ENCODE measurements at regions not wholly inside any gene's neighbourhood (a gene's known extent, or its start where the extent isn't known, plus 50 kb on each side); places are given as distances from the start of the nearest gene placed in this dataset.

DNA sequence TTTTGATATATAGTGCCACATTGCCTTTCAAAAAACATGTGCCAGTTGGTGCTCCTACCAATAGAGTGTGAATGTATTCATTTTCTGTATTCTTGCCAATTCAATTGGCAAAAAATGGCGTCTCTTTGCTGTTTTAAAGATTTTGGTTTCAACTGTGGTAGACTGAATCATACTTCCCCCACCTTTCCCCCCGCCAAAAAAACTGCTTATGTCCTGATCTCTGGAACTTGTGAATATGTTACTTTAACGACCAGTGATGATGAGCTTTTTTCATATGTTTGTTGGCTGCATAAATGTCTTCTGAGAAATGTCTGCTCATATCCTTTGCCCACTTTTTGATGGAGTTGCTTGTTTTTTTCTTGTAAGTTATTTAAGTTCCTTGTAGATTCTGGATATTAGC lies 325.1 kb upstream of the KCNJ16 start:
- Mint-ChIP-seq H3K9me3 (no peaks in the 10 kb centered on the region), H3K27me3 (peaks cover 5% of the 10 kb centered on the region), H3K4me1 (no peaks in the 10 kb centered on the region), H3K4me3 (no peak overlapping the region), H3K27ac (no peak overlapping the region), H3K36me3 (ENCODE audit: low read depth) (no peaks in the 10 kb centered on the region)
- ATAC-seq (replicated peaks), result no peak

DNA sequence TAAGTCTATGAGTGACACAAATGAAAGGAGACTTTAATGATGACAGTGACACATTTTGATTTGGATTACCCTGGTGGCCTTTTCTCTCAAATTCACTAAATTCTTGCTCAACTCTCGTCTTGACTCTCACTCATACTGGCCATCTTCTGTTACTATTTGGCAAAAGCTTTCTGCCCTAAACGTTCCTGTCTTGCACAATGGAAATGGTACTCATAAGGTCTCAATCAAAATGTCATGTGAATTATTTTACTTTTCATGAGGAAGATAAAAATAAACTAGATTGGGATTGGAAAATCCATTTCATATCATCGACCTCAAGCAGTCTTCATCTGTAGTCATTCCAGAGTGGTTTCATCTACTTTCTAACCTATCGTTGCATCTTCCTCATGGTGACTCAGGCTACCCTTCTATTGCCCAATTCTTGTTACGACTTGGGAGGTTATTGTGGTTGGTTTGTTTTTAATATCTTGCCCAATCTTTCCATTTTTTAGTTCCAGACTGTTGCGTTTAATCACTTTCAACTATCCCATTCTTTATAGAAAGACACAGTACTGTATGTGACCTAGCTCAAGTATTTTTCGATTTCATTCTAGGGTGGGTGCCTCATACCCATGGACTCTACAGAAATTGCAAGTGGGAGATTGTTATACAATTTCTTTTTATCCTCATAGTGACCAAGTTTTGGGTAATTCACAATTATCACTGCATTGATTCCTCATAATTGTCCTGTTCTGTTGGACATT lies 317.2 kb upstream of the KCNJ16 start:
- Mint-ChIP-seq H3K36me3 (ENCODE audit: low read depth) (no peaks in the 10 kb centered on the region), H3K4me1 (no peaks in the 10 kb centered on the region), H3K4me3 (no peak overlapping the region), H3K9me3 (no peaks in the 10 kb centered on the region), H3K27me3 (peaks cover 23% of the 10 kb centered on the region), H3K27ac (no peak overlapping the region)
- no peak for ATAC-seq (replicated peaks)

DNA sequence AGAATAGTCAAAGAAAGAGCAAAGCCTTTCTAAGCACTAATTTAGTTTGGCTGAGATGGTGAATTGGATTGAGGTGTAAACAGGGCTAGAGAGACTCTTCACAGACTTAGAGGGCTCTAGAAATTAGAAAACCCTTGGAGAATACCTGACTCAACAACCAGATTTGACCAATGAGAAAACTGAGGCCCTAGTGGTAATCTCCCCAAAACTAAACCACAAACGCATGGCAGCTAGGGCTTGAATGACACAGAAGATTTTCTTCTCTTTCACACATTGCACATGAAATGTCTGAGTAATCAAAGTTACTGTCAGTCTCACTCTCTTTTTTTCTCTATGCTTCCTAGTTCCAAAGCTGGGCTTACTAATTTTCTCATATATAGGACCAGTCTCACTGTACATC lies 314.5 kb upstream of the KCNJ16 start:
- Mint-ChIP-seq H3K36me3 (ENCODE audit: low read depth) (no peaks in the 10 kb centered on the region), H3K27me3 (peaks cover 23% of the 10 kb centered on the region), H3K27ac (no peak overlapping the region), H3K9me3 (peaks cover 3% of the 10 kb centered on the region), H3K4me3 (no peak overlapping the region), H3K4me1 (no peaks in the 10 kb centered on the region)
- ATAC-seq (replicated peaks), result peak; percentile 59

DNA sequence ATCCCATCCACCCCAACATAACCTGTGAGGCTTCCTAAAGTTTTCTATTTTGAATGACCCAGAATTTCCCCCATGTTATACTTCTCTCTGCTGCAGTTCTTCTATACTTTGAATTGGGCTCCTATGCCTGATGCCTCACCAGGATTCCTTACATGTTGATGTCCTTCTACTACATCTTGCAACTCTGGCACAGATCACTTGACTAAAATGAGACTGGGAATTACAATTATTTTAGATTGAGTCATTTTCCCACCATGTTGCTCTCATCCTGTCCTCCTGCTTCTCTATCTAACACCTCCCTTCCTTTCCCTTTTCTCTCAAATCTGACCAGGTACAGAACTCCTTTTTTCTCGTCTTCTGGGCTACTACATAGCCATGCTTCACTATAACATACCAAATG lies 314.0 kb upstream of the KCNJ16 start:
- Mint-ChIP-seq H3K27ac (no peak overlapping the region), H3K4me3 (no peak overlapping the region), H3K36me3 (ENCODE audit: low read depth) (no peaks in the 10 kb centered on the region), H3K4me1 (no peaks in the 10 kb centered on the region), H3K27me3 (peaks cover 23% of the 10 kb centered on the region), H3K9me3 (peaks cover 3% of the 10 kb centered on the region)
- no peak for ATAC-seq (replicated peaks)

DNA sequence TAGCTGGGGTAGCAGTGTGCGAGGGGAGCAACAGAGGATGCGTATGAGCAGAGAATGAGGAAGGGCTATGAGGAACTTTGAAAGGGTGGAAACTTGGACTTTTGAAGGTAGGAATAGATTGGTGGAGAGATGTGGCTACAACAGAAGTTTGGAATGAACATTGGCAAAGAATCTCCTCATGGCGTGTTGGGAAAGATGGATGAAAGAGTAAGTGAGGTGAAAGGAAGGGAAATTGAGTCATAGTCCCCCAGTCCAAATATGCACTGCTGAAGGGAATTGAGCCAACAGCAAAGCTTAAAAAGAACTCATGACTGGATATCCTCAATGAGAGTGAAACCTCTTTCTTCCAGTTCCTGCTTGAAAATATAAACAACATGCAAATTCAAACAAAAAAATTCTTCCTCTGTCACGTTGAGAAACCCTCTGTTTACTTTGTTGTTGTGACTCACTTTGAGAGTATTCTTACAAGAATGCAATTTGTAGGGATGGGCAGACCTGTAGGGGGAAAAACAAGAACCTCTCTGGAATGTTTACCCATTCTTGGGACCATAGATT lies 313.2 kb upstream of the KCNJ16 start:
- no peak for ATAC-seq (replicated peaks)
- peaks cover 23% of the 10 kb centered on the region for H3K27me3 Mint-ChIP-seq
- H3K36me3 Mint-ChIP-seq (ENCODE audit: low read depth), result no peaks in the 10 kb centered on the region
- H3K9me3 Mint-ChIP-seq, result peaks cover 3% of the 10 kb centered on the region
- H3K4me1 Mint-ChIP-seq, result no peaks in the 10 kb centered on the region
- H3K4me3 Mint-ChIP-seq, result no peak overlapping the region
- no peak overlapping the region for H3K27ac Mint-ChIP-seq

DNA sequence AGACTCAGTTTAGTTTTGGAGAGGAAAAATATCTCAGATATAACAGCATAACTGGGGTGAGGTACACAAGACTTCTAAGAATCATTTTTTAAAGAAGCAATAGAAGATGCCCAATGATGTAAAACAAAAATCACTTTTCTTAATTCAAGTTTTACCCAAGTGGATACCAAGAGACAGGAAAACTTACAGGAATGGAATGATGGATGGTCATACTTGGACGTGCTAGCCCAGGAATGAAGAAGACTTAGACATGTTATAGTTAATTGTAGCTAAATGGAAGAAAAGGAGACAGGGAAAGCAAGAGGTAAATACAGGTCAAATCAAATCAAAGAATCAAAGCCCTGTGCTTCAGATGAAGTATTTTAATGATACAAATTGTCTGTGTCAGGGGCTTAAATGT lies 312.7 kb upstream of the KCNJ16 start:
- no peaks in the 10 kb centered on the region for H3K4me1 Mint-ChIP-seq
- peaks cover 3% of the 10 kb centered on the region for H3K9me3 Mint-ChIP-seq
- H3K27me3 Mint-ChIP-seq, result peaks cover 23% of the 10 kb centered on the region
- no peak for ATAC-seq (replicated peaks)
- no peak overlapping the region for H3K4me3 Mint-ChIP-seq
- no peak overlapping the region for H3K27ac Mint-ChIP-seq
- no peaks in the 10 kb centered on the region for H3K36me3 Mint-ChIP-seq (ENCODE audit: low read depth)

DNA sequence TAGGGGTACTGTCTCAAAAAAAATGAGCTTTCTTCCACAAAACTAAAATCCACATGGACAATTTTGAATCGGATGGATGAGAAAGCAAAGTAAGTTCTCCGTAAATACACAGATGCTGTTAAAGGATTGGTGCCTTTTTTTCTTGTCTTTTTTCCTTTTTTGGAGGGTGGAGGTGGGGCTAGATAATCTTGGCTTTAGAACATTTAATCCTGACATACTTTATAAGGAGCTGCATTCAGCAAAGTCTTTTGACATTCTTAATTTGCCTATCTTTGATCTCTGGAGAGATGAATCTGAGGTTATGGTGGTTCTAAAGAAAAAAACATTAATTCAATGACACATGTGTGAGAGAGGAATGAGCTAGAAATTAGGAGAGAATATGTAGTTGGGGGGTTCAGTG lies 312.3 kb upstream of the KCNJ16 start:
- H3K4me3 Mint-ChIP-seq, result no peak overlapping the region
- H3K27me3 Mint-ChIP-seq, result peaks cover 23% of the 10 kb centered on the region
- peaks cover 3% of the 10 kb centered on the region for H3K9me3 Mint-ChIP-seq
- H3K4me1 Mint-ChIP-seq, result no peaks in the 10 kb centered on the region
- ATAC-seq (replicated peaks), result no peak
- H3K27ac Mint-ChIP-seq, result no peak overlapping the region
- no peaks in the 10 kb centered on the region for H3K36me3 Mint-ChIP-seq (ENCODE audit: low read depth)

DNA sequence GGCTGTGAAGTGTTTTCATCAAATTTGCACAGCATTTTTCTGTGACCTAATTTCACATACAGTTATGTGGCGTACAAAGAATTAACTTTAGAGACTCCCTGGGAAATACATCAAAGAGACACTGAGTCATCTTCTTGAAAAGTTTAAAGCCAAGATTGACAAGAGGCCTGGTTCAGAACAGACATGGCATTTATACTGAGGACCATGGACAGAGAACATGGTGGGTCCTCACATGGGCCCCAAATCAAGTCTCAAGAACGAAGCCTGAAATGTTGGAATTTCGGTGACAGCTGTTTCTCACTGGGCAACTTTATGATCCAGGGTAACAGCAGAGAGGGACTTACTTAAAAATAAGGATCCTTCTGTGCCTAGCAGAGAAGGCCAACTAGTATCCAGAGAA lies 311.5 kb upstream of the KCNJ16 start:
- H3K4me1 Mint-ChIP-seq, result no peaks in the 10 kb centered on the region
- H3K27me3 Mint-ChIP-seq, result peaks cover 17% of the 10 kb centered on the region
- peaks cover 3% of the 10 kb centered on the region for H3K9me3 Mint-ChIP-seq
- ATAC-seq (replicated peaks), result no peak
- no peak overlapping the region for H3K4me3 Mint-ChIP-seq
- no peaks in the 10 kb centered on the region for H3K36me3 Mint-ChIP-seq (ENCODE audit: low read depth)
- no peak overlapping the region for H3K27ac Mint-ChIP-seq

DNA sequence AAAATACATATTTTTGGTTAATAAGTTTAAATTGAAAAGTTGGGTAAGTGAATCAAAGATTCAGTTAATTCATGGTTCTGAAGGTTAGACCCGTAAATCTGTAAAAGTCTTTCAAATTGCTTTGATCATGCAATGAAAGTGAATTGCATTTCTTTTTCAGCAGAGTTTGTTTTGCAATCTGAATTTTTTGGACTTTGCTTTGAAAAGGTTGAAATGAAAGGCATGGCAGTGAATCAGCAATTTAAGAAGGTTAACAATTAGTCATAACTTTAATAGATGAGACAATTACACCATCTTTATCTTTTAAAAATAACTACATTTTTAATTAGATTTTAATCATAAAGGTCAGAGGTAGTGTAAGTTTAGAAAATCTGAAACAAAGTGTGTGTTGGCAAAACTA lies 310.9 kb upstream of the KCNJ16 start:
- Mint-ChIP-seq H3K36me3 (ENCODE audit: low read depth) (no peaks in the 10 kb centered on the region), H3K4me1 (no peaks in the 10 kb centered on the region), H3K9me3 (peaks cover 3% of the 10 kb centered on the region), H3K27ac (no peak overlapping the region), H3K27me3 (peaks cover 18% of the 10 kb centered on the region), H3K4me3 (no peak overlapping the region)
- no peak for ATAC-seq (replicated peaks)

DNA sequence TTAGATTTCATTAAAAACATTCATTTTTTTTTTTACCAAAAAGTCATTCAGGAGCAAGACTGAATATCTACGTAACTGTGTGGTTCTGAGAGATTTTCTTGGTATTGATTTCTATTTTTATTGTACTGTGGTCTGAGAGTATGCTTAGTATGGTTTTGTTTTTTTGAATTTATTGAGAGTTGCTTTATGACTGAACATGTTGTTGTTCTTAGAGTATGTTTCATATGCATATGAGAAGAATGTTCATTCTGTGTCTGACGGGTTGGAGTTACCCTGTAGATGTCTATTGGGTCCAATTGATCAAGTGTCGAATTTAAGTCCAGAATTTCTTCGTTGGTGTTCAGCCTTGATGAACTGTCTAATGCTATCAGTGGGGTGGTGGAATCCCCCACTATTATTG lies 306.0 kb upstream of the KCNJ16 start:
- Mint-ChIP-seq H3K9me3 (peaks cover 3% of the 10 kb centered on the region), H3K27ac (no peak overlapping the region), H3K4me3 (no peak overlapping the region), H3K27me3 (peaks cover 17% of the 10 kb centered on the region), H3K4me1 (no peaks in the 10 kb centered on the region), H3K36me3 (ENCODE audit: low read depth) (no peaks in the 10 kb centered on the region)
- no peak for ATAC-seq (replicated peaks)

DNA sequence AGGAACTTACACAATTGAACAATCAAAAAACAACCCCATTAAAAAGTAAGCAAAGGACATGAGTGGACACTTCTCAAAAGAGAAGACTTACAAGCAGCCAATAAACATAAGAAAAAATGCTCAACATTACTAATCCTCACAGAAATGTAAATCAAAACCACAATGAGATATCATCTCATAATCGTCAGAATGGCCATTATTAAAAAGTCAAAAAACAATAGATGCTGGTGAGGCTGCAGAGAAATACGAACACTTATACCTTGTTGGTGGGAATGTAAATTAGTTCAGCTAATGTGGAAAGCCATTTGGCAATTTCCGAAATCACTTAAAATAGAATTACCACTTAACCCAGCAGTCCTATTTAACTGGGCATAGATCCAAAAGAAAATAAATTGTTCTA lies 301.9 kb upstream of the KCNJ16 start:
- no peak for ATAC-seq (replicated peaks)
- Mint-ChIP-seq H3K4me1 (no peaks in the 10 kb centered on the region), H3K27ac (no peak overlapping the region), H3K27me3 (peaks cover 15% of the 10 kb centered on the region), H3K9me3 (peaks cover 3% of the 10 kb centered on the region), H3K36me3 (ENCODE audit: low read depth) (no peaks in the 10 kb centered on the region), H3K4me3 (no peak overlapping the region)

DNA sequence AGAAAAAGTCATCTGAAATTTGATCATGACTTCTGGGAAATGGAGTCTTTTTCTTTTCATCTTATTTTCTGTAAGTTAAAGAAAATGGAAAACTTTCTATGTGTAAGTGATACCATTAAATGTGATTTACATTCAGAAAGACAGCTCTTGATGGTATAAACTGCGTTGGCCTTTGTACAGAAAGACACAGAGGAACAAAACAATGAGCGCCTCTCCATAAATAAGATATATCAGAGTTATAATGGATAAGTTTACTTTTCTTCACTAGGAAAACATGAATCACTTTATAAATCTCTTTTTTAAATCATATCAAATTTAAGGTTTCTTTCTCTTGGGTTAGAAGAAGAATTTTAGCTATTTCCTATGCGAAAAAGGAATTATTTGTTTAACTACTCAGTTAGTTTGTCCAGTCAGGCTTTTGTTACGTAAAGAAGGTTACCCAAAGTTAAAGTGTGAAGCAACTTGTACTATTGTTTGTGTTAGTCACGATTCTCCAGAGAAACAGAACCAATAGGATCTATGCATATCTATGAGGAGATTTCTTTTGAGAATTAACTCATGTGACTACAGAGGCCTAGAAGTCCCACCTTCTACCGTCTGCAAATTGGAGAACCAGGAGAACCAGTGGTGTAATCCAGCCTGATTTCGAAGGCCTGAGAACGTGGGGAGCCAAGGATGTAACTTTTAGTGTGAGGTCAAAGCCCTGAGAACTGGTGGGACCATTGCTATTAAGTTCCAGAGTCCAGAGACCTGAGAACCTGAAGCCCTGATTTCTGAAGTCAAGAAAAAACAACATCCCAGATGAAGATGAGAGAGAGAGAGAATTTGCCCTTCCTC lies 295.4 kb upstream of the KCNJ16 start:
- H3K9me3 Mint-ChIP-seq, result peaks cover 7% of the 10 kb centered on the region
- H3K4me3 Mint-ChIP-seq, result no peak overlapping the region
- H3K4me1 Mint-ChIP-seq, result no peaks in the 10 kb centered on the region
- no peak overlapping the region for H3K27ac Mint-ChIP-seq
- no peaks in the 10 kb centered on the region for H3K36me3 Mint-ChIP-seq (ENCODE audit: low read depth)
- peaks cover 7% of the 10 kb centered on the region for H3K27me3 Mint-ChIP-seq
- no peak for ATAC-seq (replicated peaks)

DNA sequence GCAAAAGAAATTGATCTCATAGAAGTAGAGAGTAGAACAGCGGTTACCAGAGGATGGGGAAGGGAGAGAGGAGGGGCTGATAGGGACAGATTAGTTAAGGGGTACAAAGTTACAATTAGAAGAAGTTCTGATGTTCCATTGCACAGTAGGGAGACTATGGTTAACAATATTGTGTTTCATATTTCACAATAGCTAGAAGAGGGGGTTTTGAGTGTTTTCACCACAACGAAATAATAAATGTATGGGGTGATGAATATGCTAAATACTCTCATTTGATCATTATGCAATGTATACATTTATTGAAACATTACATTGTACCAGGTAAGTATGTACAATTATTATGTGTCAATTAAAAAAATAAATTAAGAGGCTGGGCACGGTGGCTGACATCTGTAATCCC lies 291.2 kb upstream of the KCNJ16 start:
- Mint-ChIP-seq H3K36me3 (ENCODE audit: low read depth) (no peaks in the 10 kb centered on the region), H3K27ac (no peak overlapping the region), H3K4me3 (no peak overlapping the region), H3K27me3 (peaks cover 4% of the 10 kb centered on the region), H3K4me1 (no peaks in the 10 kb centered on the region), H3K9me3 (peaks cover 8% of the 10 kb centered on the region)
- no peak for ATAC-seq (replicated peaks)

DNA sequence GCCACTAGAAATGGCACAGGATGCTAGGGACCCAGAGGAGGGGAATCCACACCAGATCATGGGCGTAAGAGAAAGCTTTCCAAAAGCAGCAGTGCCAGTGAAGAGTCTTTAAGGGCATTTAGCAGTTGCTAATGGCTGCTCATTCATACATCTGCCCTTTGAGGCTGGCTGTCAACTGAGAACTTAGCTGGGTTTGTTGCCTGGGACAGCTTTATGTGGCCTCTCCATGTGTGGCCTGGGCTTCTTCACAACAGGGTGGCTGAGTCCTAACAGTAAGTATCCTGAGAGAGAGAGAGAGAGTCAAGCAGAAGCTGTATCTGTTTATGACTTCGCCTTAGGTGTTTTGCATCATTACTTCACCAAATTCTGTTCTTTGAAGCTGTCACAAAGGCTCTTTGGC lies 286.1 kb upstream of the KCNJ16 start:
- ATAC-seq (replicated peaks), result no peak
- Mint-ChIP-seq H3K27ac (no peak overlapping the region), H3K36me3 (ENCODE audit: low read depth) (no peaks in the 10 kb centered on the region), H3K27me3 (no peaks in the 10 kb centered on the region), H3K4me1 (no peaks in the 10 kb centered on the region), H3K9me3 (peaks cover 4% of the 10 kb centered on the region), H3K4me3 (no peak overlapping the region)

DNA sequence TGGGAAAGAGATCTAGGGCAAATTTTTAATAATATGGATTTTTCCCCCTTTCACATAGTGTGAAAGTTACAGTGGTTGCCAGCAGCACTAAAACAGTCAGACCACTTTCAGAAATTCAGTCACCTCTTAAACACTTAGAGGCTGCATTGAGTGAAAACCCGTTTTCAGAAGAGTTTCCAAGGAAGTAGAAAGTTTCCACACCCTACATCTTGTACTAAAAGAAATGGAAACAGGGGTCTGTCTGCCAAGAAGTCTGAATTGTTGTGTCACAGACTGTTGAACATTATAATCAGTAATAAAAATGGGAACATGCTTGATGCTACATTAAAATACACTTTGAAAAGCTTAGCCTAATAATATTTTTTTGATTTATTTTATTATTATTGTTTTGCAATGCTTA lies 278.9 kb upstream of the KCNJ16 start:
- H3K27me3 Mint-ChIP-seq, result peaks cover 7% of the 10 kb centered on the region
- no peak for ATAC-seq (replicated peaks)
- peaks cover 7% of the 10 kb centered on the region for H3K9me3 Mint-ChIP-seq

More for the DNA sequence above, 278.9 kb upstream of the KCNJ16 start:
- H3K4me1 Mint-ChIP-seq, result no peaks in the 10 kb centered on the region
- no peak overlapping the region for H3K27ac Mint-ChIP-seq
- H3K36me3 Mint-ChIP-seq (ENCODE audit: low read depth), result no peaks in the 10 kb centered on the region
- no peak overlapping the region for H3K4me3 Mint-ChIP-seq
